PC-9 (cell line): ENCODE measurements at regions not wholly inside any gene's neighbourhood (a gene's known extent, or its start where the extent isn't known, plus 50 kb on each side); places are given as distances from the start of the nearest gene placed in this dataset.

Source experiments
- CTCF ChIP-seq: fragments of 200-600 bp; sonication (generic); conservative IDR thresholded peaks from 2 replicates; pipeline ENCODE4 v1.6.1; 2017; ENCODE audit warnings: mixed run types, antibody characterized with exemption, mild to moderate bottlenecking, moderate library complexity
- EZH2 ChIP-seq: fragments of 200-600 bp; sonication (generic); IDR thresholded peaks from 2 replicates; pipeline ENCODE4 v1.8.0; 2017; ENCODE audit warnings: antibody characterized with exemption, low read depth

- TF ChIP-seq CTCF = no peak
- TF ChIP-seq EZH2 = no peak
These were observed 282.2 kb downstream of the MAP2K6 start for GRCh38 chr17:69696650-69697049.
